HFF-Myc (cell line): ENCODE measurements at regions not wholly inside any gene's neighbourhood (a gene's known extent, or its start where the extent isn't known, plus 50 kb on each side); places are given as distances from the start of the nearest gene placed in this dataset.
"Not testable (repeated sequence)": the region's sequence is repeated elsewhere in the genome, so short reads cannot be mapped to it uniquely, and the experiment has no call there.

Experiments
- DNase-seq: peaks from one replicate; pipeline ENCODE4 v3.0.0-alpha.2; 2011; ENCODE audit warnings: low read depth; ENCODE audit errors: extremely low read depth
- H3K4me3 ChIP-seq: replicated peaks from 2 replicates; pipeline ENCODE4 v1.5.1; 2011; ENCODE audit warnings: low read depth, mild to moderate bottlenecking, control low read depth, low read length
- CTCF ChIP-seq: IDR thresholded peaks from 2 replicates; pipeline ENCODE4 v1.5.1; 2012; ENCODE audit warnings: mild to moderate bottlenecking, low read depth, low read length, control low read depth; ENCODE audit errors: missing control alignments

GRCh38 chr6:141957271-141957670, 175.5 kb upstream of the GJE1 start:
- H3K4me3 ChIP-seq, result no peak overlapping the region
- TF ChIP-seq CTCF, result no peak
- no peak for DNase-seq

- TF ChIP-seq CTCF, result no peak
- H3K4me3 ChIP-seq, result no peak overlapping the region
- no peak for DNase-seq
Measured at GRCh38 chr6:141956868-141957267, 175.9 kb upstream of the GJE1 start.

GRCh38 chr6:141956046-141956761, 176.5 kb upstream of the GJE1 start:
- no peak for DNase-seq
- no peak for TF ChIP-seq CTCF
- no peak overlapping the region for H3K4me3 ChIP-seq

GRCh38 chr6:141953072-141953471, 179.7 kb upstream of the GJE1 start:
- no peak for DNase-seq
- TF ChIP-seq CTCF, result no peak
- no peak overlapping the region for H3K4me3 ChIP-seq

GRCh38 chr6:141946502-141946901, 186.2 kb upstream of the GJE1 start:
- TF ChIP-seq CTCF, result no peak
- no peak for DNase-seq
- no peak overlapping the region for H3K4me3 ChIP-seq

- no peak overlapping the region for H3K4me3 ChIP-seq
- no peak for TF ChIP-seq CTCF
- no peak for DNase-seq
Measured at GRCh38 chr6:141938664-141939063, 194.1 kb upstream of the GJE1 start.

- no peak for DNase-seq
Measured at GRCh38 chr6:141932685-141933084, 200.0 kb upstream of the GJE1 start.

GRCh38 chr6:141926200-141926900, 206.4 kb upstream of the GJE1 start:
- not testable (repeated sequence) for DNase-seq

More at GRCh38 chr6:141932685-141933084, 200.0 kb upstream of the GJE1 start:
- no peak overlapping the region for H3K4me3 ChIP-seq
- TF ChIP-seq CTCF, result no peak

More at GRCh38 chr6:141926200-141926900, 206.4 kb upstream of the GJE1 start:
- not testable (repeated sequence) for H3K4me3 ChIP-seq
